ENCODE measurements at regions not wholly inside any gene's neighbourhood (a gene's known extent, or its start where the extent isn't known, plus 50 kb on each side); places are given as distances from the start of the nearest gene placed in this dataset.

DNA sequence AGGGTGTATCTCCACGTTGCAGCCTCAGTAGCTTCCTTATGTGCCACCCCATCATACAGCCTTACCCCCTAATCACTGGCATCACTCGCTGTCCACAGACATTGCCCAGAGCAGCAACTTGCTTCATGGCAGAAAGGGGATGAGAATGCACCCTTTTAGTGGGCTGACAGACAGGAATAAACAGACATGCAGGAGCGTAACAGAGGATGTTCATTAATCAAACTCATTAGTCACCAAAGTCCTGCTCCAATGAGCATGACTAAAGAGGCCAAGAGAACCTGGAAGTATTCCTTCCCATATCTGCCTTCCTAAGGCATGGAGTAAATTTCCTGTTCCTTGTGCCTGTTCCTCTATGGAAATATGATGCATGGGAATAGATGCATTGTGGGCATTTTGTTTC is 197.0 kb downstream of the PHLDA1 start:
- no peak for DNase-seq (ENCODE audit: low read depth)

DNA sequence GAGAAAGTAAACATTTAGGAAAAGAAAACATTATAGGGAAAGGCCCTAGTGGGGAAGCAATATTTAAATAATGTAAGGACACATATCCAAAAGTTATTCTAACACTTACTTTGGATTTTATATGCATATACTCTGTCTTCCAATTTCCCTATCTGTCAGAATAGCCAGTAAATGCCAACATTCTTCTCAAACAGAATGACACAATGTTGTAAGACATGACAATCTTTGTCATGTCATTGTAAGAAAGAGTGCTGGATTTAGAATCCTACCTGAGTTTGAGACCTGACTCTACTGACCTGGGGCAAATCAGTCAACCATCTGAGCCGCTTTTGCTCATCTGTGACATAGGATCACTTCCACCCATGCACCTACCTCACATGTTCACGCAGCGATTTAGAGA is 198.3 kb downstream of the PHLDA1 start:
- no peak for DNase-seq (ENCODE audit: low read depth)

DNA sequence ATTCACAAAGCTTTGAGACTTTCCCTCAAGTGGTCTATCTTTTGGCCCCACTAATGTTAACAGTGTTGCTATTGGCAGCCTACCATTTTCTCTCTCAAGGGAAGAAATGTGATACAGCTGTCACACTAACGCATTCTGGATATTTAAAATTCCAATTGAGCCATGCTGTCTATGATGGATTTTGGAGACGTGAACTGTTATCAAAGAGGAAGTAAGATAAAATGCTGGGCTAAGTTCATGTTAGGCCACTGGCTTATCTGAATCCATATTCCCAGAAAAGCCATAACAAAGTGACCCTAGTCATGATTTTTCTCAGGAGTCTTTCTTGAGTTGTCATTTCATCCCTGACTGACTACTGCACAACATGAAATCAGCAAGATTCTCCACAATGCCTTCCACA is 200.2 kb downstream of the PHLDA1 start:
- no peak for DNase-seq (ENCODE audit: low read depth)

DNA sequence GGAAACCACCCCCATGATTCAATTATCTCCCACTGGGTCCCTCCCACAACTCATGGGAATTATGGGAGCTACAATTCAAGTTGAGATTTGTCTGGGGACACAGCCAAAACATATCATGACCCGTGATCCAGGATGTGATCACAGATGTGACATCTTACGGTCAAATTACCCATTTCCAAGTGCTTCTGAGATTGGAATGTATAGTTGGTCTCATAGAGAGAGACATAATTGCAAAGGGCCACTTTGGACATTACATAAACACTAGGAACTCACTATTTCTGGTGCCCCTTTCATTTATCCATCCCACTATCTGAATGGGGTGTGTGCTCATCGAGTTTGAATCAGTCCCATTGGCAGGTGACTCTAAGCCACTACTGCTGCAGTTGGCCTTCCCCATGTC is 204.5 kb downstream of the PHLDA1 start:
- DNase-seq (ENCODE audit: low read depth), result no peak

DNA sequence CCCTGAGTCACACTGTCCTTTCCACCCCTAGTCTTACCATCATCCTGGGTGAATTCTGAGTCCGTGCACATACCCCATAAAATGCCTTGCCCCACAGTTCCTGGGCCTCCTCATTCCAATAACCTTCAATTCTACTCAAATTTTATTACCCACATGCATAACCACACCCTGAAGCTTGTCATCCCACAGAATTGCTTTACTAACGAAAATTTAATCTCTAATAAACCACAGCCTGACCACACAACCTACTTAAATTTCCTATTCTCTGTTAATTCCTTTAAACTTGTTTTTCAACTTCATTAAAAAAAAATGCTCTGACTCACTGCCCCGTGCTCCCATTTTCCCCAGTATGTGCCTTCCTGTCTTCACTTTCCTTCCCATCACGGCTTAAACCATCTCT is 205.9 kb downstream of the PHLDA1 start:
- peak; percentile 72 for DNase-seq (ENCODE audit: low read depth)

DNA sequence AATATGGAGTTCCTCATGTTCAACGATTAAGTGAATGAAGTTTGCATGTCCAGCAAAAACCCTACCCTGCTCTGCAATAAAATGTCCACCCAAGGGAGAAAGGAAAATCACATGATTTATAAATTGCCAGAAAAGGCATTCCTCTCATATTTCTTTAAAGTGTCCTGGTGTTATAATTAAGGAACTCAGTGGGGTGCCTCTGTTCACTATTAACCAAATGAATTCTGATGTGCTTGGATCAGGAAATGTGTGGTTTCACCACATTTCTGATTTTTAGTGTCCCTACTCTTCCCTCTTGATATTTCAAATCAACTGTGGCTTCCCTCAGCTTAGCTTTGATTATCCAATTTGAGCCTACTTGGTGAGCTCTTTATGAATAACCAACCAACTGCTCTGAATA is 208.1 kb downstream of the PHLDA1 start:
- no peak for DNase-seq (ENCODE audit: low read depth)

DNA sequence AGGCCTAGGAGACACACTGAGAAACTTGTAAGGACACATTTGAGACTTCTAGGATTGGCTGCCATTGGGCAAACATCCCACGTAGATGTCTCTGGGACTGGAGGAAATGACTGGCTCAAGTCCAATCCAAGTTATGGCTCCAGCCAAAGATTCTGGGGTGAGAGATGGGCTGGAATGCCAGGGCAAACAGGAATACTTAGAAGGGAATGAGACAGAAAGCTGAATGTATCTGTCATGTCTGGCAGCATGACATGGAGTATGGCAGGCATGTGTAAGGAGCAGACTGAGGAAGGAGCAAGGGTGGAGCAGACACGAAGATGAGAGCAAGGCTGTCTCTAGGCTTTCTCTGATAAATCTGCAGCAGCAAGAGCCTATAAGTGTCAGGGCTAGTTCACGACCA is 209.2 kb downstream of the PHLDA1 start:
- no peak for DNase-seq (ENCODE audit: low read depth)

DNA sequence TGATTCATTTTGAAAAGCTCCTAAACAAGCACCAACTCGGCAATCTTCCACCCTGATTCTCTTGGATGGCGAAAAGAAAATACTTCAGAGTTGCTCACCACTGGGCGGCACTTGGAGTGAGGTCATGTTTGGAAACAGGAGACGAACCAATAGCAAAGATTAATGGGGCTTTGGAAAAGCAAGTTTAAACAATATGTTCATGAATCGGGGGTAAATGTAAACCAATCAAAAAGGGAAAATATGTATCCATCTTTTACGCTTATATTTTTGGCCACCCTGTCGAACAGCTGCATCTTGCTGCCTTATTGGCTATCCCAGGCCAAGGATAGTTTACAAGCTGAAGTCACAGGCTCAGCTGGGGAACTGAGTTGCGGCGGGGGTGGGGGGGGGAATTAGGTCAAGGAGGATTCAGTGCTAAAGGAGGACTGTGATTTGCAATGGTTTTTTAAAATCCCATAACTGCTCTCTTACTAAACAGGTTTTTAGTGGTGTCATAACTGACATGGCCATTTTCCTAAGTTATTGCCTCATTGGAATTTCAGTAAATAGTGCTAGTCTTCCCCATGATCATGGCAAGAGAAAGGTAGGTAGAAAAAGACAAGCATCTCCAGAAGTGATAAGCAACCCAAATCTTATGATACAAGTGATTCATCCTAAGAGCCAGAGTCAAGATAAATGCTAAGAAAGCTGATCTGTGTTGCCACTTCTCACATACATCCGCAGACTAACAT is 210.6 kb downstream of the PHLDA1 start:
- no peak for DNase-seq (ENCODE audit: low read depth)

DNA sequence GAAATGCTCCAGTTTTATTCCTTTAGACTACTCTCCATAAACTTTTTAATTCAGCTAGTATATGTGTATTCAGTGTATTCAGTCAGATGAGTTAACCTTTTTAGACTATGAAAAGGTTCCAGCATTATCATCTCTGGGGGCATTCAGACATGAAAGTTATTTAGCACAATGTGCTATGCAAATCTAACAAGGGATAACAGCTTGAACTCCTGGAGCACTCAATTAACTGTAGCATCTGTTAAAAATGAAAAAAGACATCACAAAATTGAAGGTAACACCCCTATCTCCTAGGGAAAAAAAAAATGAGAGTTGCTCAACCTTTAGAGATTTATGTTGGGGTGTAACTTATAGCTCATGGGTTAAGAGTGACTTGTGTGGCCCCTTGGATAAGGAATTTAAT is 211.5 kb downstream of the PHLDA1 start:
- DNase-seq (ENCODE audit: low read depth), result no peak

DNA sequence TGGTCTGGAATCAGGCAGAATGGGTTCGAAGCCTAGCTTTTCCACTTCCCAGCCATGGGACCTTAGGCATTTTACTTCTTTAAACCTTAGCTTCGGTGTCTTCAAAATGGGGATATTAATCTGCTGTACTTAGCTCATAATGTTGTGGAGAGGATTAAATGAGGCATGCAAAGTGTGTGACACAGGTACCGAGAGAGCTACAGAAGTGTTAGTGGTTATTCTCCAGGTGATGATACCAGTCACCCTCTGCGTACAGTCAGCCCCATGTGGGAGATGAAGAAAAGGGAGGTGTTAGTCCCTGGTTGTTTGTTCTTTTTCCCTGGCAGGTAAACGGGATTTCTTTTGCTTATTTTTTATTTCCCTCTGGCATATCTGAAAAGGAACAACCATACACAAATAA is 212.1 kb downstream of the PHLDA1 start:
- DNase-seq (ENCODE audit: low read depth), result no peak

DNA sequence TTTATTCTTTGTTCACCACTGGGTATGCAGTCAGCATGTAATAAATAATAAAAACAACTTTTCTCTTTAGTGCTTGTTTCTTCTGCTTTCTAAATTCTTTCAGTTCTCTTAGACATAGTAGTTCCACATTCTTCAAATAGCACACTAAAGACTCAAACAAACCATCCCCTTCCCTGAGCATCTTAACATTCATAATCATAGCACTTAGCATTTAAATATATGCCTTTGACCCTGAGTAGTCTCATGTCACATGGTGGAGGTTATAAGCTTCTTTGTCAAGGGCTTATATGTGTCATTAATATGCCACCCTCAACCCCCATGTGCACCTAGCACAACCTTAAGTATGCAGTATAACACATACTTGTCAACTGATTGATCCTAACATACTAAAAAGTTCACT is 212.7 kb downstream of the PHLDA1 start:
- no peak for DNase-seq (ENCODE audit: low read depth)

DNA sequence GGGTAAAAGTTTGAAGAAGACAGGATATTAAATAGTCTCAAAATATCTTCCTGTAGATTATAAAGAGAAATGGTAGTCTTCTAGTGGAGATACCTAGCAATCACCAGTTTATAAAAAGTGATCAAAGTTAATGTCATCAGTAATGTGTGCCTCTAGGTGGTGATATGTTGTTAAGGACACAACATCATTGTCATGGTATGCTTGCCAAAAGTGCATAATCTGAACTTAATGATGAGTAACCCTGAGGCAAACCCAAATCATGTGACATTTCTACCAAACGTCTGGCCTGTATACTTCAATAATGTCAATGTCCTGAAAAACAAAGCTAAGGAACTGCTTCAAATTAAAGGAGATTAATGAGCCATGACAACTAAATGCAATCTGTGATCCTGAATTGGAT is 214.7 kb downstream of the PHLDA1 start:
- peak; percentile 42 for DNase-seq (ENCODE audit: low read depth)

DNA sequence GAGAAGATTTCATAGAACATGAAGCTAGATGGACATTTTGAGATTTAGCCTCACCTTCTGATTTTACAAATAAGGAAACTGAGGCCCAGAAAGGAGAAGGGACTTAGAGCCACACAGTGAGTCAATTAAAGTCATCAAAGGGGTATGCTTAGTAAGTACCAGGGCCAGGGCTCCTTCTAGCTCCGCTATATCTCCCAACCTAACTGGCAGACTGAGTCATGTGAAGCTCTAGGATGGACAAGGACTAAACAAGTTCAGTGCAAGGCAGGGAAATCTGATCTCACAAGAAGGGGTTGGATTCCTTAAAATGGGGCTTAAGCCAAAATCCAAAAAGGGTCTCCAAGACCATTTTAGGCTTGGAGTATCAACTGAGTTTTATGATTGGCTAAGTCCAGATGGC is 215.8 kb downstream of the PHLDA1 start:
- no peak for DNase-seq (ENCODE audit: low read depth)

DNA sequence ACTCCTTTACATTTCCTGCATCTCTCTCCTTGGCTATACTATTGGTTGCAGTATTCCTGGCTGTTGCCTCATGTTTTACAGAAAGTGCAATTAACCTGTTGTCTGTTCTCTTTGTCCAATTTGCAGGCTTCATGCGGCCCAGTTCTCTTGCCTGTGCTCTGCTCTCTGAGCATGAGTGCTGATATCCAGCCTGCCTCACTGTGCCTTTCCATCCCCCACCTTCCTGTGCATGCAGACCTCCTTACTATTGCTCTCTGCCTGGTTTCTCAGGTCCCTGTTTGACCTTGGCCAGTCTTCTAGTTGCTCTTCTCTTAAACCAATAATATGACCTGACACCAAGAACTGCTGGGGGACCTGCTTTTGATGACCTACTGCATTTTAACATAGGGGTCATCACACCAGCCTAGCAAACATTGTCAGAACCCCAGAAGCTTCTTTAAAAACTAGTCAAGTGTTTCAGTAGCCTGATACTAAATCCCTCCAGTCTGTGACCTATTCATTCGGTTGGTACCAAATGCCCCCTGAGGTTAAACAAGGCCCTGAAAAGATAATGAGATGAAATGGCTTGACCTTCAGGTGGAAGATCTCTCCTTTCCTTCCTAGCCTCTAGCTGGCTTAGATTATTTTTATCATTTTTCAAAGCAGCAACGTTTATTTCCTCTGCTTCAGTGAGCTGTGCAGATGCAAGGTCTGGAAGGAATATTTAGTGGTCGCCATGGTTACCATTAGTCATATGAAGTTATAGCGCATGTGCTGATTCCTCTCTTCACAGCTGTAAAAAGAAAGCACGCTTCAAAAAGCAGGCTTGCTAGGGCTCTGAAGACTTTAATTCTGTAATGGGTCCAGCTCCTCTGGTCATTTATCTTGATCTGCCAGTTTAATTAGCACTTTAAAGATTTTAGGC is 216.5 kb downstream of the PHLDA1 start:
- DNase-seq (ENCODE audit: low read depth), result peak; percentile 88

DNA sequence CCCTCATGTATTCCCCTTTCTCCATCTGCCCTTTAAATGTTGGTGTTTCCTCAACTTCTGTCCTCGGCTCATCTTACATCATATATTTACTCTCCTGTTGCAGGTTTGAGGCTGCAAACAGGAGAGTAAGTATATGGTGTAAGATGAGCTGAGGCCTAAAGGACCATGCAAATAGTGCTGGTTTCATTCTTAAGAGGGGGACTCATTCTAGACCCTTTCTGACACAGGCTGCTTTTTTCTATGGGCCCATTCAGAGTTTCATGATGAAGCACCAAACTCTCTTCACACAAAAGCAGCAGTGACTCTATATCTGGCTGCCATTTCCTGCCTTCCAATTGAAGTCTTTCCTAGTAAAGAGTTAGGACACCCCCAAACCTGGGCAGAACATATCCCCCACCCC is 218.5 kb downstream of the PHLDA1 start:
- no peak for DNase-seq (ENCODE audit: low read depth)

DNA sequence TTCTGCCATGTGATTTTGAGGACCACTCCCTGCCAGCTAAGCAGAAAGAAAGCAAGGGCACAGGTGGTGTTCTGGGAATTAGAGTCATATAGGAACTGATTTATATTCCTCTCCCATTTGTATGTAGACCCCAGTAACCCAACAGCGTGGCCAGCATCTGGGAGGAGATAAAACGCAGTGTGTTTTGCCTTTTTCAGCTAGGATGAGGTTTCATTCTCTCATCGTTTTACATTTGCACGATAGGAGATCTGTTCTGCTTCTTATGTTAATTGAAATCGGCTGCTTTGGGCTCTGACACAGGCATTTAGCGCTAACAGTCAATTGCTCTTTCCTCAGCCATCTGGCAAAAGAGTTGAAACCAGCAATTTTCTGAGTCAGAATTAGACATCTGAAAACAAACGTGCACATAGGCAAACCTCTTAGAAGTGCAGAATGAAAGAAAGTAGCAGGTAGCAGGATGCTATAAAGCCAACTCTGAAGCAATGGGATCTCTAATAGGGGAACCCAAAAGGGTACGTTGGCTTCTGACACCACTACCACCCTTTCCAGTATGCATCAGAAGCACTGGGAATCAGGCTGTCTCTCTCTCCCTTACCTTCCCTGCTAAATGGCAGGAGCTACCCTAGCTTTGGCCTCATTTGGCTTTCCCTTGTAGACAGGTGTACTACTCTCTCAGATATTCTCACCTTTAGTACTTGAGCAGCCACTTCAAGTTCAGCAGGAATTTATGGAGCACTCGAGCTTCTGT is 219.1 kb downstream of the PHLDA1 start:
- no peak for DNase-seq (ENCODE audit: low read depth)

DNA sequence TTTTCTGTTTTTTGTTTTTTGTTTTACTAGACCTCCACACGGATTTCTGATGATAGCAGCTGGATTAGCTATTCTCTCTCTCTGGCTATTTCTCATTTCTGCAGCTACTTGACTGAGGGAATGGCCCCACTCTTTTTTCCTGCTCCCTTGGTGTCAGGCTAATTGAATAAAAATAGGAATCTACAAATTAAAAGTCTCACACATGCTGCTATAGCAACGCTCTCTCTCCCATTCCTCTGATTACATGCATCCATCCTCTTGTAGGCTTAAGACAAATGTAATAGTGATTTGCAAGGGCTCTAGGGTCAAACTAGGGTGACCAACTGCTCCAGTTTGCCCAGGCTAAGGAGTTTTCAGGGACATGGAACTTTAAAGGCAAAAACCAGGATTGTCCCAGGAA is 221.8 kb downstream of the PHLDA1 start:
- no peak for DNase-seq (ENCODE audit: low read depth)

DNA sequence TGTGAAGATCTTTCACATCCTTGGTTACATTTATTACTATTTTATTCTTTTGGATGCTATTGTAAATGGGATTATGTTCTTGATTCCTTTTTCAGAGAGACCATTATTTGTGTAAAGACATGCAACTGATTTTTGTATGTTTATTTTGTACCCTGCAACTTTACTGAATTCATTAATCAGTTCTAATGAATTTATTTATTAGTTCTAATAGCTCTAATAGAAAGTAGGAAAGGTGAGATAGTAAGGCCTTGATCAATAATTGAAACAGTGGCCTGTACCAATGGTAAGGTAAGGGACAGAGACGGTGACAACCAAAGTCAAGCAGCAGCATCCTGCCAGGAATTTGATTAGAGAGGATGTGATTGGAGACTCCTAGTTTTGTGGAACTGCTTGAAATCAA is 224.1 kb downstream of the PHLDA1 start:
- no peak for DNase-seq (ENCODE audit: low read depth)

DNA sequence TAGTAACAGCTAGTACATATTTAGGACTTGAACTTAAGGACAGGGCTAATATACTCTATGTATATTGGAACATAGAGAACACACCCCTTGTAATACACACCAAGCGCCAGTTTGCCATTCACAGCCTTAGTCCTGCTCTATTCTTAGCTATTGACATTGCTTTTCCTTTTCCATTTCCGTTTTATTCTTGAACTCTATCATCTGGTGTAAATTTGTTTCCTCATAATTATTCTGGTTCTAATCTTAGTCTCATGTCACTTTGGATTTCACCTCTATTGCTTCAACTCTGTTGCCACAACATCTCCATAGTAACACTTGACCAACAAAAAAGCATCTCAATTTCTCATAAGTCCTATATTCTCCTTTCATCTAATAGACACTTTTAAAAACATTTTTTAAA is 225.7 kb downstream of the PHLDA1 start:
- no peak for DNase-seq (ENCODE audit: low read depth)

DNA sequence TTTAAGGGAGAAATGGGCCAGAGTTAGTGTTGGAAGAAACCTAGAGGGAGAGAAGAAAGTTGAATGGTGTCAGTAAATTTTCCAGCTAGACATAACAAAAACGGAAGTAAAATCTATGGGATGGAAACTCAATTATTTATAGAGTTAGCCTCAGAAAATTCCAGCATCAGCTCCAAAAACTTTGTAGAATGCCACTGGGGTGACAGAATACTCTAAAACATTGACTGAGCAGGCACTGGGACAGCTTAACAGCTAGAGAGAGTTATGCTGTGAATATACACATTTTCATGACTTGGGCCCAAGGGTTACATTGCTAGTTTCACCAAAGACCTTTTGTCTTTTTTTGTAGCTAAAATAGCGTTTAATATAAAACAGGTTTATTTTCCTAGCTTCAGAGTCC is 226.3 kb downstream of the PHLDA1 start:
- DNase-seq (ENCODE audit: low read depth), result no peak

DNA sequence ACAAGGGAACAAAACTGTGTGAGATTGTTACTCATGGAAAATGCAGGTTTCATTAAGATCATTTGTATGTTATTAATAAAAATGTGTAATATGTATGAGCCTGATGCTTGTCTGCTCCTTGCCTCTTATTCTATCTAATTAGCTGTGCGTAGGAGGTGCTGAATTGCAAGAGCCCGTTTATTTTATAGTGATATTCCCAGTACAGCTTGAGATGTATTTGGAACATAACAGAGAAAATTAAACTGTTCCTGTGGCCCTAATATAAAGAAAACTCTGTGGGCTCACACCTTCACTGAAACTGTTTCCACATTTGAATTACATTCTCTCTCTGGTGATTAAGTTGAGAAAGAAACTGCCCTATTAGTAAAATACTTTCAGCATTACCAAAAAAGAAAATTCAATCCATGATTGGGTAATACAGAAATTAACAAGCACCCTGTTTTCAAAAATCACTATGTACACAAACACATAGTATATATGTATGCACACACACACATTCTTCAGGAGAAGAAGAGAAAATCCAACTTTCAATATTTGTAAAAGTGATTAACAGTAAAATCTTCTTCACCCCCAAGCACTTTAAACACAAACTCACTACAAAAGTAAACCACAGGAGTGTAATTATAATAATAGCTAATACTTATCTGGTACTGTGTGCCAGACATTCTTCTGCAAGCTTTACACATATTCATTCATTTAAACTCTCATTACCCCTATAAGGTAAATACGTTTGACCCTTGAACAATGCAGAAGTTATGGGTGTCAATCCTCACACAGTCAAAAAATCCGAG is 233.2 kb downstream of the PHLDA1 start:
- DNase-seq (ENCODE audit: low read depth), result no peak

DNA sequence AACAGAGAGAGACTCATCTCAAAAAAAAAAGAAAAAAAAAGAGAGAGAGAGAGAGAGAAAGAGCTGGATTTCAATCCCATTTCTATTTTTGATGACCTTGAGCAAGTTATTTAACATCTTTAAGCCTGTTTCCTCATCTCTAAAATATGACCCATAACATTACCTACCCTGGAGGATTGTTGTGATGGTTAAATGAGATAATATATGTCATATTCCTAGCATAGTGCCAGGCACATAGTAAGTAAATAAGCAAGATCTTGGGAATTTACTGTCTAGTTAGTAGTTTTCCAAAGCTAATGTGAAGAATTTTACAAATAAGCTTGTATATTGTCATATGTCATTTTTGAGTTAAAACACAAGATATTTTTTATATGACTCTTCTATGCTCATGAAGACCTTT is 236.5 kb downstream of the PHLDA1 start:
- DNase-seq (ENCODE audit: low read depth), result no peak

Measured in non-pigmented ciliary epithelial cell (primary cell).